Keratinocyte (primary cell): ENCODE measurements at regions not wholly inside any gene's neighbourhood (a gene's known extent, or its start where the extent isn't known, plus 50 kb on each side); places are given as distances from the start of the nearest gene placed in this dataset.

Source experiments
- CTCF ChIP-seq, 3 experiments: IDR thresholded peaks in 1 of 3; conservative IDR thresholded peaks in 1 of 3; optimal IDR thresholded peaks in 1 of 3; 2 replicates in 2 of 3; 3 replicates in 1 of 3; pipeline versions ENCODE3 to v1.5.1; 2011; ENCODE audit warnings: low read length in 3 of 3, mild to moderate bottlenecking in 3 of 3, moderate library complexity in 2 of 3, control low read depth in 1 of 3, inconsistent platforms in 1 of 3; ENCODE audit not compliant: insufficient read depth in 2 of 3; ENCODE audit errors: extremely low read depth in 1 of 3
- EZH2 ChIP-seq: IDR thresholded peaks from one replicate; pipeline ENCODE4 v1.6.1; 2012; ENCODE audit warnings: inconsistent platforms, mild to moderate bottlenecking, low read length, moderate library complexity

DNA sequence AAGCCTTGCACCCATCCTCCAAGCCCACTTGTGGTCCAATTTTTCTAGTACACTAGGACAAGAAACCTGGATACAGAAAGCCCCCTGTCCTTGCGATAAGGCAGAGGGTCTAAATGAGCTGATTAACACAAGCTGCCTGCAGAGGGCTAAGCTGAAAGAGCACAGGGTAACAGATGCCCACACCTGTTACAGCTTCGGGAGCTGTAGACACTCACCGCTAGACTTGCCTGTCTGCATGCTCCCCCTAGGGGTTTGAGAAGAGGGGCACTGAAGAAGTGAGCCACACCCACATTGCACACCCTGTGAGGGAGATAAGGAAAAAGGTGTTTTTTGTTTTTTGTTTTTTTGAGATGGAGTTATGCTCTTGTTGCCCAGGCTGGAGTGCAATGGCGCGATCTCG is 386.5 kb upstream of the AUTS2 start:
- TF ChIP-seq CTCF (optimal IDR thresholded peaks at IDR 0.05 in 1 of 3, IDR thresholded peaks at IDR 0.05 in 1 of 3, conservative IDR thresholded peaks at IDR 0.05 in 1 of 3; ENCODE audit: extremely low read depth in 1 of 3, insufficient read depth in 2 of 3, low read length in 3 of 3) (no peak), EZH2 (no peak)
